GM21526 (cell line): ENCODE measurements at regions not wholly inside any gene's neighbourhood (a gene's known extent, or its start where the extent isn't known, plus 50 kb on each side); places are given as distances from the start of the nearest gene placed in this dataset.
"Not testable (repeated sequence)": the region's sequence is repeated elsewhere in the genome, so short reads cannot be mapped to it uniquely, and the experiment has no call there.

ENCODE experiments used
- ATAC-seq: cut with Tn5 transposase; IDR thresholded peaks from one replicate; pipeline ENCODE4 v1.9.1; 2021; ENCODE audit warnings: moderate library complexity; ENCODE audit not compliant: unreplicated experiment, low FRiP score

DNA sequence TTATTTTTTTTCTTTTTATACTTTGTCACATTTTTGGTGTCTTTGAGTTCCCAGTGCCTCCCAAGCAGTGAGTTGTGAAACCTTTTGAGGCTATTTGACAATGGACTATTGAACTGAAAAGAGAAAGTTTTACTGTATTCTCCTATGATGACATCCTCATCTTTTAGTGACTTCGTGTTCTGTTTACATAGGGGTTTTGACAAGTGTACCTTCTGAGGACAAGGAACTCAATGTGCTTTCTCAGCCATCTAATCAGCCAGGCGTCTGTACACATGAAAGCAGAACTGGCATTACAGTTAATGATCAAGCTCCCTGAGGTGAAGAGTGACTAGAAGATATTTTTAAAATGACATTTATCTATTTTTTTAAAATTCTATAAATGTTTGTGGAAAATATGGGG lies 175.5 kb downstream of the ANXA1 start:
- ATAC-seq: no peak

DNA sequence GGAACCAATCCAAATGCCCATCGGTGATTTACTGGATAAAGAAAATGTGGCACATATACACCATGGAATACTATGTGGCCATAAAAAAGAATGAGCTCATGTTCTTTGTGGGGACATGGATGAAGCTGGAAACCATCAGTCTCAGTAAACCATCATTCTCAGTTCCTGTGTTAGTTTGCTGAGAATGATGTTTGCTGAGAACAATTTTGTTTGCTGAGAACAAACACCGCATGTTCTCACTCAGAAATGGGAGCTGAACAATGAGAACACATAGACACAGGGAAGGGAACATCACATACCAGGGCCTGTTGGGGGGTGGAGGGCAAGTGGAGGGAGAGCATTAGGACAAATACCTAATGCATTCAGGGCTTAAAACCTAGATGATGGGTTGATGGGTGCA lies 185.5 kb downstream of the ANXA1 start:
- ATAC-seq: not testable (repeated sequence)

DNA sequence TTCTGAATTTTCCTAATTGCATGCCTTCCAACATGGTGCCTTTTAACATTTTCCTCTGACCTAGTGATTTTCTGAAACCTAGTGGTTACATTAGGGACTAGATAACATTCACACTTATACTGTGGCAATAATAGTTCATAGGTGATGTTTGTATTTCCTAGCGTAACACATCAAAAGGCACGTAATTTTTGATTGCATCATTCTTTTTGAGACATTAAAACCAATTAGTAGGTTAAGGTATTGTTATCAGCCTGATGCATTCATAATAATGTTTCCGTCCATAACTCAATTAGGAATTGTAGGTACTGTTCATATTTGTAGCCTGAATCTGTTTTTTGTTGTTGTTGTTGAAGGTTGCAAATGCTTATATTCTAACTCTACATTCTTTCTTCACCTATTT lies 192.4 kb downstream of the ANXA1 start:
- no peak for ATAC-seq

DNA sequence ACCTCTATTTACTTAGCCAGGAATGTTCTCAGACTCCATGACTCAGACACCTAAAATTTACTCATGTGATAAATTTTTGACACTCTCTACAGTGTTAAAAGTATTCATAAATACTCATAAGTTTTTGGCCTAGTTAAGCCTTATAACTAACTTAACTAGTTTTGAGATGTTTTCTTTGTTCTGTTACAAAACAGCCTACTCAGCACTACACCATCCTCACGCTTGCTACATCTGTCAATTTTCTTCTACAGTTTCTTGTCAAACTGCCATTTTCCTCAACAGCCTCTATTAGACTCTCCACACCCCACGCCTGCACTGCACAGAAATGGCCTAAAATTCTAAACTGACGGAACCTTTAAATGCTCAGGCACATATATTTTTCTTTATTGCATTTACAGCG lies 195.5 kb downstream of the ANXA1 start:
- ATAC-seq: no peak

DNA sequence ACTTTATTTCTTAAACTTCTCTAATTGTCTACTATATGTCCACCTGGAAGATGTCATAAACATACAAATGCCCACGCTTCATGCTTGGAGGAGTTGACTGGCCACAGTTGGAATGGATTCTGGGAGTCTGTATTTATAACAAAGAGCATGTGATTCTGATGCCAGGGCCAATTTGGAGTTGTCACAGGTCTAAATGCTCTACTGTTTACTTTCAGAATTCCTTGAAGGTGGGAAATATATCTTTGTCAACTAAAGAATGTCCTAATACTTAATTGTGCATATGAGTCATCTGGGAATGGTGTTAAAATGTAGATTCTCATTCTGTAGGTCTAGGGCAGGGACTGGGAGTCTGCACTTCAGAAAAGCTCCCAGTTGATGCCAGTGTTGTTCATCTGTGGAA lies 196.1 kb downstream of the ANXA1 start:
- no peak for ATAC-seq

DNA sequence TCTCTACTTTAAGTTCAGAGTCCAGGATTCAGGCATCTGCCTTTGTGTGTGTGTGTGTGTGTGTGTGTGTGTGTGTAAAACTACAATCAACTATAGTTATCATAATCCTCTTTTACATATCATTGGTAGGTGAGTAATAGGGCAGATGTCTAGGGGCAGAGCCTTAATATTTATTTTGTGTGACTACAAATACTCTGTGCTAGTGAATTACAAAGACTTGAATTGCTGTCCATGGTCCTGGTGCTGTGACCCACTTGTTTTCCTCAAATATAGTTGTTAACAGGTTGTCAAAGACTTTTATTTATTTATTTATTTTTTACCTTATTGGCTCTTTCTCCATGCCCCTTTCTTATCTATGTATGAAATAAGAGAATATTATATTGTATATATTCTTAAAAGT lies 196.8 kb downstream of the ANXA1 start:
- ATAC-seq: no peak

DNA sequence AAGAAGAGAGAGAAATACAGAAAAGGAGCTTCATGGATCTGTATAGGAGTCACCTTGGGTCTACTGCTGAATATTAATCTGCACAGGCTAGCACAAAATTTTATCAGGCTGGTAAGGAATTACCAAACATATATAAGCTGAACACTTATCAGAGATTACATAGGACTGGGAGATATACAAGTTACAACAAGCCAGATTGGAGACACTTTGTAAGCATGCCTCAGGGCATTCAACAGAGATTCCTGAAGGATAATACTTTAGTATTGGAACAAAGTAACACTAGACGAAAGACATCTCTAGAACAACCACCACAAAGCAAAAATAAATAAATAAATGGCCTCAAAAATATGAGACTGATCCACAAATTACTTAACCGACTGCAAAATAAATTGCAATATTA lies 197.8 kb downstream of the ANXA1 start:
- no peak for ATAC-seq

DNA sequence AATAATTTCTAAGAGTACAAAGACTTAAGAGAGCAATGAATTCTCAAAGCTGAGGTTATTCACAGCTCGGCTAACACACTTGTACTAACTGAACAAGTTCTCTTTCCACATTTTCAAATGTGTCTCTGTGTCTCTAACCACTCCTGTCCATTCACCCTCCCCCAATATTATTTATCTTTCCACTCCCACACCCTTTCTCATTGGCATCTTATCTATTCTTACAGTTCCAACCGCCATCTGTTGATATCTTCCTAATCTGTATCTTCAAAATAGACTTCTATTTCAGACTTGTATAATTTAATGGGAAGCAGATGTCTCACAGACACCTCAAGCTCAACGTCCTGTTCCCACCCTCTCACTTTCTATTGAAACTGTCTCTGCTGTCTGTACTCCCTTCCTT lies 205.9 kb downstream of the ANXA1 start:
- ATAC-seq: no peak

DNA sequence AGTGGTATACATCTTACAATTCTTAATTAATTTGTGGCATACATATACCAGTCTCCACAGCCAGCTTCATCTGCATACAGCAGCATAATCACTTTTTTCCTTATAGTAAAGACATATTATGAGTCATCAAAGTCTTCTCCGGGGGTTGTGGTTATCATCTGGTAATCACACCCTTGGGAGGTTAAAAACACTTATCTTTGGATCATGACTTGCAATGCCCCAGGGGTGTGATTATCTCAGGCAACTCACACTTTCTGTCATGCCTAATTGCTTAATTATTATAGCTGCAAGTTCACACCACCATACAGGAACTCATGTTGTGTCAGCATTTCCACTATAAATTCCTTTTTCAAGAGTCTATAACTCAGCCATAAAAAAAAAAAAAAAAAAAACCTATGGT lies 218.4 kb downstream of the ANXA1 start:
- ATAC-seq: no peak

DNA sequence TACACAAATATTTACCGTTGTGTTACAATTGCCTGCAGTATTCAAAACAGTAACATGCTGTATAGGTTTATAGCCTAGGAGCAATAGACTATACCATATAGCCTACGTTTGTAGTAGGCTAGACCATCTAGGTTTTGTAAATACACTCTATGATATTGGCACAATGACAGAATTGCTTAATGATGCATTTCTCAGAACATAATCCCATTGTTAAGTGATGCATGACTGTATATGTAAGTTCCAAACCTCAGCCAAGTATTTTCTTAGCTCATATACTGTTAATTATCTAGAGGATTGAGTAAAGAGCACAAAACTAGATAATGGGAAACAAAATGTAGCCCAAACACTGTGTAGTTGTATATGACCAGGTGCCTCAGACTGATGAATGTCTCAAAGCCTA lies 220.1 kb downstream of the ANXA1 start:
- ATAC-seq: no peak

DNA sequence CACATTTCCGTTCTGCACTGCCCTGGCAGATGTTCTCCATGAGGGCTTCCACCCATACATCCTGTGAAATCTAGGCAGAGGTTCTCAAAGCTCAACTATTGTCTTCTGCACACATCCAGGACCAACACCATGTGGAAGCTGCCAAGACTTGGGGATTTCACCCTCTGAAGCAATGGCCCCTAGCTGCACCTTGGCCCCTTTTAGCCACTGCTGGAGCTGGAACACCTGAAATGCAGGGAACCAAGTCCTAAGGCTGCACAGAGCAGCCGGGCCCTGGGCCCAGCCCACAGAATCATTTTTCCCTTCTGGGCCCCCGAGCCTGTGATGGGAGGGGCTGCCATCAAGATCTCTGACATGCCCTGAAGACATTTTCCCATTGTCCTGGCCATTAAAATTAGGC lies 228.7 kb downstream of the ANXA1 start:
- no peak for ATAC-seq

DNA sequence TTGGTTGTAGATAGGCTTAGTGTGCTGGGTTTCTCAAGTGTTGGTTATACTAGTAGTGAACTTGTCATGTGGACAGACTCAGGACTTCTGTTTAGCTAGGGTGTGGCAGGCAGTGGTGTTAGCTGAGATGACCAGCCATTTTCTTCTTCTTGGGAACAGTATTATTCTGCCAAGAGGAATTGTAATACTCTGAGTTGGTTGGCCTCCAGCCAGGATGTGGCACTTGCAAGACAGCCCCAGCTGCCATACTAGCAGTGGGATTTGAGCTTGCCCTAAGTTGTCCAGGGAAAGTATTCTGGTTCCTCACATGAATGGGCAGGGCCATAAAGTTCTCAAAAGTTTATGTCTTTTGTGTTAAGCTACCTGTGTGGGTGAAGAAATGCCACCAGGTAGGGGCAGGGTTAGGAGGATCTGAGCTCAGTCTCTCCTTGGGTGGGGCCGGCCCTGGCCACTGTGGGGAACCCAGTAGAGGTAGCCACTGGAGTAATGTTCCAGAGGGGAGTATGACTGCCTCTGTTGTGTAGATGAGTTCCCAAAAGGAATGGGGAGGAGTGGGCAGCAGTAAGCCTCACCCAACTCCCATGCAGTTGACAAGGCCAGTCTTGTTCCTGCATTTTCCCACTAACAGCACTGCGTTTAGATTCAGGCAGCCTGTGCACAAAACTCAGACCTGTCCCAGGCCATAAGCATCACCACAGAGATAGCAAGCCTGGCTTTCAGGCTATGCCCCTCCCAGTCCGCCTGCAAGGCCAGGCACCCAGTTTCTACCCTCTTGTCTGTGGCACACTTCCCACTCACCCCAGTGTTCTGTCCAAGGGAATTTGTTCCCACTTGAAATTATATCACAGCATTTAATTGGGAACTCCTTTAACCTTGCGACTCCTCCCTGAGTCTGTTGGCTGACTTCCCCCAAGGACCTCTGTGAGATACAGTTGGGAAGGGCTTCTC lies 250.7 kb downstream of the ANXA1 start:
- ATAC-seq: no peak

DNA sequence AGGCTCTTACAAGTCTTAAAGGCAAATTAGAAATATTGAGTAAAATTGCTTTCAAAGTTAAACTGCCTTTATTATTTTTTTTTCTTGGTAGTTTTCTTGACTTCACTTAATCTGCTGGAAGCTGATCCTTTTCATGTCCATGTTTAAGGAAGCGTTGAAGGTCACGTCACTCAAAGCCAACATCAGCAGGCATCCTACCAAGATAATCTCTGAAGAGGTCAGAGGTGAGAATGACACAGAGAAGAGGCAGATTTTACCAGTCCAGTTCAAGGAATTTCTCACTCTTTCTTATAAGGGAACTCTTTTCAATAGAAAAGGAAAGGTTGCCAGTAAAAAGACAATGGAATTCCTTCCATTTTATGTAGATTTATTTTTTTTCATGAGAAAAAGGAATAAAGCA lies 259.8 kb downstream of the ANXA1 start:
- ATAC-seq: no peak

DNA sequence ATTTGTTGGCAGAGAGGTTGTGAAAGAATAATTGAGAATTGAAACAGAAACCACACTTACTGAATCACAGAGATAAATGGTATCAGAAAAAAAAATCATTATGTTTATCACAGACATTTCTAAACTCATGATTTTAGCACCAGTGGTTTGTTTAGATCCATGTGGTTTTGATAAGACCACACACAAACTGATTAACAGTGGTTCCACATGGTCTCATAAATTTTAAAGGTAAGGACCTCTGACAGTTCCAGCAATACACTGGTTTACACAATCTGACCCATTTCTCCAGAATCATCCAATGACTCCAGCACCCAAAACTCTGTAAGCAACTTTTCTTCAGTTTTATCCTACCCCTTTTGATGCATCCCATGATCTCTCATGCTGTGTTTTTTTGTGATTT lies 261.2 kb downstream of the ANXA1 start:
- ATAC-seq: no peak

DNA sequence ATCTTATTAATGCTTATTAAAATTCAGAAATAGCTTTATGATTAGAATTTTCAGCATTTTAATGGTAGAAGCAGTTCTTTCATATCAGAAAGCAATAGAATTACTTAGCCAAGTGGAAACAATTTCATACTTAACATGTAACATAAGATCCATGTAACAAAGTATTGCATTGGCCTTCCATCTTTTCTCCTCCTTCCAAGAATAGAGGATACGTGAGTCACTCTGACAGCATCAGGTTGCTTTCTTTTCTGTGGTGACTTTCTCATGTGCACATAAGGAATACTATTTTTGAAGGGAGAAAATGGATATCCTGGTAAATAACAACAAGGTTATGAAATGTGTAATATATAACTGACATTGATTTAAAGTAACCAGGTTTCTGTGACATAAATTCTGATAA lies 272.2 kb downstream of the ANXA1 start:
- no peak for ATAC-seq

DNA sequence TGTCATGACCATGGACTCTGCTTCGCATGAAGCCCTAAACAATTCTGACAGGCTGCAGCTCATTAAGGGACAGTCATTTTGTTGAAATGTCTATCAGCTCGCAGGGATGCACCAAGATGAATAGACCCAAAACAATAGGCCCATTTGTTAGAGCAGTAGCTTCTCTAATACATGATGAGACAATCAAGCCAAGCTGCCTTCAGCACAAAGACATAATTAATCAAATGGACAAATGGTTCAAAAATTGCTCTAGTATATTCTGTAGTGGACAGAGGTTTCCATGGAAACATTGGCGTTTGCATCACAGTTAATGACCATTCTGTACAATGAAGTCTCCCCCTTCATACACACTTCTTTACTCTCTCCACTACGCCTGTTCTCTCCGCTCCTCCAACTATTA lies 274.6 kb downstream of the ANXA1 start:
- no peak for ATAC-seq

DNA sequence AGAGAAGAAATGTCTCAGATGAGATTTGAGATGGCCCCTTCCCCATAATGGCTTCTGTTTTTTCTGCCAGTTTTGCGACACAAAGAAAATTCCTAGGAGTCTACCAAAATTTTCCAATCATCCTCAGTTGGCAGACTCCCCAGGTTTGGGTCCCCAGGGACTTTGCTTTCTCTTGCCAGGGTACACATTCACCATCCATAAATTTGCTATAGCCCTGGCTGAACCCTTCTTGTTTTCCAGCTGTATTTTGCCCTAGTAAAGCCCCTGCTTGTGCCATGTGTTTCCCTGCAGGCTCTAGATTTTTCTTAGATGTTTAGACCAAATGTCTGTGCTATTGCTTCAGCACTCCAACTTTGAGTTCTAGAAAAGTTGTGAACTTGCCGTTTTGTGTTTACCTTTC lies 283.2 kb downstream of the ANXA1 start:
- no peak for ATAC-seq

DNA sequence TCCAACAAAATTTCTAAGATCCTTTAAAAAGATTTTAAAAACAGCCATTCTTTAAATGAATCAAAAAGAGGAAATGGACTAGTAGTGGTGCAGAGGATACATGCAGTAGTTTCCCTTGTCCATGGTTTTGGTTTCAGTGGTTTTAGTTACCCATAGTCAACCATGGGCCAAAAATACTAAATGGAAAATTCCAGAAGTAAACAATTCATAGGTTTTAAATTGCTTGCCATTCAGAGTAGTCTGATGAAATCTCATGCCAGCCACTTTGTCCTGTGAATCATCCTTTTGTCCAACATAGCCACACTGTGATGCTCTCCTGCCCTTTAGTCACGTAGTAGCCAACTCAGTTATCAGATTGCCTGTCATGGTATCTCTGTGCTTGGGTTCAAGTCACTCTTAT lies 286.1 kb downstream of the ANXA1 start:
- ATAC-seq: no peak

DNA sequence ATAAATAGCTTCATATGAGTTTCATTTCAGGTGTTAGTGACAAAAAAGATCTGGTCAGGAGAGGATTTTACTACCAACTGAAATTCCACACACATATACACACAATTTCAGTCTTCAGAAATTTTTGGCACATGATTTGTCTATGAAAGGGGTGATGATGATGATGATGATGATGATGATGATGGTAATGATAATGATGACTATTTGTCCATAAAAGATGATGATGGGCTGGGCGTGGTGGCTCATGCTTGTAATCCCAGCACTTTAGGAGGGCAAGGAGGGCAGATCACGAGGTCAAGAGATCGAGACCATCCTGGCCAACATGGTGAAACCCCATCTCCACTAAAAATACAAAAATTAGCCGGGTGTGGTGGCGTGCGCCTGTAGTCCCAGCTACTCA lies 288.2 kb downstream of the ANXA1 start:
- not testable (repeated sequence) for ATAC-seq

DNA sequence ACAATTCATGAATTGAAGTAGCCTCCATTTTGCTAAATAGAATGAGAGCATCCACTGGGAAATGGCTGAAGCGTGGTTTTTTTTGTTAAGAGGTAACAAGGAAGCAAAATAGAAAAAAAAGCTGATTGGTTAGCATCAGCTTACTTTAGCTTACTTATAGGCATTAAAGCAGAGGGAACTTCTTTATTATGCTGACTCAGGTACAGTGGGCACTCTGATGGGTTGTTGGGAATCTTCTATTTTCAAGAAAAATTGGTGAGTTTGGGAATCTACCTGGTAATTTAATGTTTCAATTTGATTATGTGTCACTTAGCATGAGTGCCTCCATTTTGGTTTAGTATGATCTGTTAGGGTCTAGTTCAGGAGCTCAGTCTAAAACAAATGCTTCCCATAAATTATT lies 289.6 kb downstream of the ANXA1 start:
- no peak for ATAC-seq

DNA sequence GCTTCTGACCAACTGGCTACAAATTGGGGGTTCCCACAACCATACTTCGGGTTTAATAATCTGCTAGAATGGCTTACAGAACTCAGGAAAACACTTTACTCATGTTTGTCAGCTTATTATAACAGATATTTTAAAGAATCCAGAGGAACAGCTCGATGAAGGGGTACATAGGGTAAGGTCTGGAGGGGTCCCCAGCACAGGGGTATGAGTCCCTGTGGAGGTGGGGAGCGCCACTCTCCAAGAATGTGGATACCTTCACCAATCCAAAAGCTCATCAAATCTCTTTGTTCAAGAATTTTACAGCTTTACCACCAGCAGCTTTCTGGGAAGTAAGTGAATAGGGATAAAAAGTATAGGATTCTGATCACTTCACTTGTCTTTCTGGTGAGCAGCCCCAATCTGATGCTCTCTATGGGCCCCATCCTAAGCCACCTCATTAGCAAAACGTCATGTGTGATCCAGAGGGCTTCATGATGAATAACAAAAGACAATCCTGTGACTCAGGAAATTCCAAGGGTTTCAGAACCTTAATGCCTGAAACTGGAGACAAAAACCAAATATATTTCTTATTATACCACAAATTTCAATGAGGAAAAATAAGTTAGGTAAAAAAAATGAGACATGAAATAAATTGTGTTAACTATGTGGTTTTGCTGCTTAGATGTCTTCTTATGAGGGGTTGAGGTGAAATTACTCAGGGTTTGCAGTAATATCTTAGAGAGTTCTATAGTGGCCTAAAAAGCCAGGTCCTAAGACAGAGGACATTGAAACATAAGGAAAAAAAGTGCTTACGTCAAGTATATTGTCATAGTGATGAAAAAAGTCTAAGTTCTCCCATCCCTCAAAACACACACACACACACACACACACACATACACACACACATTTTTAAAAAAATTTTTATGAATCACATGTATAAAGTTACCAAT lies 290.5 kb downstream of the ANXA1 start:
- ATAC-seq: no peak

DNA sequence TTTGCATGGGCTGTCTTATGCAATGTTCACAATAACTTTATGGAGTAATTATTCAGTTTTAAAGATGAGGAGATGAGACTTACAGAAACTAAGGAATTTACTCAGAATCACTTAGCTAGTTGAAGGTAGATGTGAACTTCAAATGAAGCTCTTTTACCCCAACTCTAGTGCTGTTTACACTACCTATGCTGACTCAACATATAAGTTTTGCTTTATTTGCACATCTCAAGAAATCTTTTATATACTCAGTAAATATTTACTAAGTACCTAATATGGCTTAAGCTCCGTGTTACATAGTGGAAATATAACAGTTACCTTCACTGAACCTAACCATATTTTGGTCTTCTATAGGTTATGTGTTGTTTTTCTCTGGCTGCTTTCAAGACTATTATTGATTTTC lies 293.2 kb downstream of the ANXA1 start:
- ATAC-seq: no peak
